K562 (cell line): ENCODE measurements at regions not wholly inside any gene's neighbourhood (a gene's known extent, or its start where the extent isn't known, plus 50 kb on each side); places are given as distances from the start of the nearest gene placed in this dataset.

Experiments used
- ATAC-seq: fragments of 200-7000 bp; cut with Tn5 transposase; 3 replicates; pipeline ENCODE4 v1.9.1; 2020; ENCODE audit warnings: moderate library complexity
- BruUV-seq: library from RNA; stranded (reverse); fragments of 400-500 nt; replicated peaks from 2 replicates; lab custom pipeline; 2021; lab: Mats Ljungman, UMichigan
- CTCF ChIA-PET: fragments of 300-600 bp; formaldehyde crosslinking; extraction: SDS; loops from one replicate; lab custom pipeline; 2021; ENCODE audit warnings: low intra/inter-chr PET ratio; lab: Yijun Ruan, JAX
- POLR2A ChIA-PET: fragments of 300-600, 350-650 bp; sonication (Branson Sonifier 250); formaldehyde crosslinking; extraction: SDS; loops from one replicate; lab custom pipeline; 2021; ENCODE audit warnings: antibody characterized with exemption, inconsistent platforms; lab: Yijun Ruan, JAX
- DNase-seq, 4 experiments: peaks; one replicate each; pipeline versions ENCODE4 v3.0.0 to v3.0.0-alpha.2; 2011 to 2018; ENCODE audit warnings: low spot score in 3 of 4, mixed read lengths in 3 of 4; ENCODE audit errors: extremely low read depth in 1 of 4
- FAIRE-seq: peaks from 2 replicates; lab custom pipeline; 2011; peaks lifted over from hg19 to GRCh38; lab: Jason Lieb, UNC
- H2AFZ ChIP-seq: 2 replicates; pipeline ENCODE4 v1.6.0; 2011; ENCODE audit warnings: low read depth, low read length, control low read depth, inconsistent platforms
- H3K27ac ChIP-seq: fragments of 200-600 bp; 3 replicates; pipeline ENCODE4 v1.8.0; 2011; ENCODE audit warnings: low read depth, mild to moderate bottlenecking, control low read depth, inconsistent platforms, low read length, moderate library complexity, mixed read lengths; ENCODE audit errors: extremely low read depth
- H3K27me3 ChIP-seq, 2 experiments: fragments of 300-600 bp in 1 of 2; 2 replicates in 1 of 2; 3 replicates in 1 of 2; pipeline versions ENCODE4 v1.6.0 to v1.8.0; 2011; ENCODE audit warnings: inconsistent platforms in 2 of 2, low read length in 2 of 2, mild to moderate bottlenecking in 1 of 2, mixed read lengths in 1 of 2, moderate library complexity in 1 of 2; ENCODE audit not compliant: control insufficient read depth in 2 of 2, insufficient read depth in 2 of 2
- H3K36me3 ChIP-seq: fragments of 300-600 bp; 3 replicates; pipeline ENCODE4 v1.8.0; 2011; ENCODE audit warnings: mild to moderate bottlenecking, low read length, inconsistent platforms; ENCODE audit not compliant: control insufficient read depth, insufficient read depth
- H3K4me1 ChIP-seq, 2 experiments: fragments of 200-600 bp in 1 of 2; replicated peaks in 1 of 2; 2 replicates in 1 of 2; 3 replicates in 1 of 2; pipeline versions ENCODE4 v1.5.1 to v1.8.0; 2011; ENCODE audit warnings: inconsistent platforms in 2 of 2, low read length in 2 of 2, mild to moderate bottlenecking in 1 of 2, mixed read lengths in 1 of 2, moderate library complexity in 1 of 2; ENCODE audit not compliant: control insufficient read depth in 2 of 2, insufficient read depth in 2 of 2
- H3K4me2 ChIP-seq: 2 replicates; pipeline ENCODE4 v1.6.1; 2011; ENCODE audit warnings: low read length, control low read depth, inconsistent platforms, mixed read lengths; ENCODE audit not compliant: insufficient read depth
- H3K4me3 ChIP-seq: fragments of 200-600 bp; sonication (generic), shearing (Covaris generic); 2 replicates; pipeline ENCODE4 v1.5.1; 2016; ENCODE audit warnings: control low read depth, inconsistent platforms
- H3K79me2 ChIP-seq: fragments of 200-600 bp; 3 replicates; pipeline ENCODE4 v1.8.0; 2011; ENCODE audit warnings: low read length, inconsistent platforms; ENCODE audit not compliant: control insufficient read depth, insufficient read depth
- H3K9ac ChIP-seq, 2 experiments: 2 replicates each; pipeline versions ENCODE4 v1.6.0 to v1.6.1; 2011; ENCODE audit warnings: low read depth in 2 of 2, low read length in 2 of 2, control low read depth in 1 of 2, inconsistent platforms in 1 of 2, mild to moderate bottlenecking in 1 of 2, mixed read lengths in 1 of 2; ENCODE audit not compliant: insufficient read depth in 1 of 2
- H3K9me1 ChIP-seq: one replicate; pipeline ENCODE4 v1.6.0; 2011; ENCODE audit warnings: inconsistent platforms, mild to moderate bottlenecking, low read length, moderate library complexity; ENCODE audit not compliant: control insufficient read depth, insufficient read depth
- H3K9me3 ChIP-seq: replicated peaks from 2 replicates; pipeline ENCODE4 v1.5.1; 2011; ENCODE audit warnings: low read depth, low read length, inconsistent platforms; ENCODE audit not compliant: control insufficient read depth, insufficient read depth
- H4K20me1 ChIP-seq: replicated peaks from 2 replicates; pipeline ENCODE4 v1.6.1; 2011; ENCODE audit warnings: low read length, inconsistent platforms, mixed read lengths; ENCODE audit not compliant: control insufficient read depth, insufficient read depth
- BCOR ChIP-seq: fragments of 450-650 bp; IDR thresholded peaks from 2 replicates; pipeline ENCODE4 v1.6.1; 2016
- CAMTA2 ChIP-seq: fragments of 250-450 bp; sonication (Bioruptor Pico); conservative IDR thresholded peaks from 2 replicates; pipeline ENCODE4 v1.5.1; 2022
- E4F1 ChIP-seq: fragments of 250-450 bp; sonication (Bioruptor Pico); IDR thresholded peaks from 2 replicates; pipeline ENCODE4 v1.5.0; 2021; ENCODE audit warnings: mild to moderate bottlenecking, borderline replicate concordance
- MTF1 ChIP-seq: fragments of 250-450 bp; sonication (Bioruptor Pico); IDR thresholded peaks from 2 replicates; pipeline ENCODE4 v1.9.0; 2021; ENCODE audit warnings: moderate library complexity, mild to moderate bottlenecking, inconsistent platforms, borderline replicate concordance
- POLR2AphosphoS5 ChIP-seq: IDR thresholded peaks from 2 replicates; pipeline ENCODE4 v1.6.1; 2011; ENCODE audit warnings: mild to moderate bottlenecking, low read depth, low read length, moderate library complexity; ENCODE audit not compliant: control insufficient read depth, insufficient read depth
- RNF2 ChIP-seq: sonication (generic); IDR thresholded peaks from 2 replicates; pipeline ENCODE4 v1.6.1; 2016
- ZBTB11 ChIP-seq, 3 experiments: fragments of 200-800 bp in 1 of 3; fragments of 250-450 bp in 1 of 3; fragments of 450-650 bp in 1 of 3; sonication (Bioruptor Pico) in 1 of 3; sonication (Bioruptor generic) in 1 of 3; formaldehyde crosslinking in 1 of 3; IDR thresholded peaks; 2 replicates each; pipeline versions ENCODE4 v1.6.1 to v1.8.0; 2016 to 2022; ENCODE audit warnings: mild to moderate bottlenecking in 2 of 3, missing genetic modification characterization in 2 of 3, missing compliant biosample characterization in 1 of 3, moderate library complexity in 1 of 3
- ZNF282 ChIP-seq: sonication (generic); formaldehyde crosslinking; IDR thresholded peaks from 2 replicates; pipeline ENCODE4 v1.8.1; 2023; ENCODE audit warnings: missing genetic modification reagents
- ZNF408 ChIP-seq: fragments of 250-450 bp; sonication (Bioruptor Pico); IDR thresholded peaks from 2 replicates; pipeline ENCODE4 v1.4.0; 2020; ENCODE audit warnings: low read depth, mild to moderate bottlenecking, moderate library complexity
- ZNF551 ChIP-seq: fragments of 250-450 bp; sonication (Bioruptor Pico); IDR thresholded peaks from 2 replicates; pipeline ENCODE4 v1.5.0; 2021; ENCODE audit warnings: mild to moderate bottlenecking, moderate library complexity
- ZSCAN29 ChIP-seq: fragments of 450-650 bp; IDR thresholded peaks from 2 replicates; pipeline ENCODE4 v1.6.1; 2017
- ZZZ3 ChIP-seq: fragments of 450-650 bp; IDR thresholded peaks from 2 replicates; pipeline ENCODE4 v1.6.1; 2016; ENCODE audit warnings: antibody characterized with exemption, mild to moderate bottlenecking, moderate library complexity
- WGBS: fragments of 100-300 bp; shearing (Covaris generic); methylation state at CpG from one replicate; pipeline ENCODE4 v1.1.6; 2016; ENCODE audit warnings: low coverage, mixed read lengths; ENCODE audit not compliant: insufficient coverage; ENCODE audit errors: missing lambda C conversion rate; 5-methylcytosine and 5-hydroxymethylcytosine counted together
- in situ Hi-C: fragments of 300-500 bp; cut with MboI; formaldehyde crosslinking; loops from 4 replicates; pipeline ENCODE4 v1.15.0; 2018; ENCODE audit warnings: inconsistent platforms, mixed read lengths
- intact Hi-C: fragments of 100-400 bp; cut with micrococcal nuclease; formaldehyde crosslinking; loops from 2 replicates; pipeline ENCODE4 v1.14.2; 2022

- intact Hi-C loops = no loop called here
- ChIA-PET CTCF (no interaction called here), POLR2A (no interaction called here)
- Histone ChIP-seq H3K27ac (no peak overlapping the region), H3K79me2 (no peaks in the 10 kb centered on the region), H3K9me3 (no peaks in the 10 kb centered on the region), H3K36me3 (no peaks in the 10 kb centered on the region), H3K9ac (no peak overlapping the region), H3K27me3 (no peaks in the 10 kb centered on the region), H3K4me3 (no peak overlapping the region), H2AFZ (no peak overlapping the region), H3K4me2 (no peak overlapping the region), H3K9me1 (no peaks in the 10 kb centered on the region), H4K20me1 (no peaks in the 10 kb centered on the region), H3K4me1 (no peaks in the 10 kb centered on the region)
- BruUV-seq = no TSS peak
- TF ChIP-seq CAMTA2 = no peak
- in situ Hi-C loops = no loop called here
- DNase-seq = no peak
- FAIRE-seq = no peak
- no peak for ATAC-seq
- WGBS = 0% methylated on average over 1 of the region's 1 CpG
These were observed 580.2 kb upstream of the PTPRD start for GRCh38 chr9:11192993-11193392.

- ChIA-PET POLR2A (no interaction called here), CTCF (no interaction called here)
- Histone ChIP-seq H3K9ac (no peak overlapping the region), H4K20me1 (no peaks in the 10 kb centered on the region), H3K4me2 (no peak overlapping the region), H3K79me2 (no peaks in the 10 kb centered on the region), H3K9me3 (no peaks in the 10 kb centered on the region), H3K27ac (no peak overlapping the region), H2AFZ (no peak overlapping the region), H3K9me1 (no peaks in the 10 kb centered on the region), H3K36me3 (no peaks in the 10 kb centered on the region), H3K4me1 (no peaks in the 10 kb centered on the region), H3K4me3 (no peak overlapping the region), H3K27me3 (no peaks in the 10 kb centered on the region)
- no TSS peak for BruUV-seq
- WGBS = 8% methylated on average over 1 of the region's 1 CpG
- in situ Hi-C loops = no loop called here
- ATAC-seq (no peak), DNase-seq (no peak), FAIRE-seq (no peak)
- intact Hi-C loops = no loop called here
- TF ChIP-seq E4F1 (CRISPR knock-in tag) = no peak
- no peak for TF ChIP-seq MTF1 (CRISPR knock-in tag)
- TF ChIP-seq ZSCAN29 = no peak
- TF ChIP-seq ZBTB11 (CRISPR knock-in tag; IDR thresholded peaks at IDR 0.05) = no peak
- TF ChIP-seq RNF2 = no peak
- no peak for TF ChIP-seq ZNF551 (CRISPR knock-in tag)
- no peak for TF ChIP-seq BCOR
- no peak for TF ChIP-seq ZNF282 (CRISPR knock-in tag)
- no peak for TF ChIP-seq ZNF408 (CRISPR knock-in tag)
- no peak for TF ChIP-seq POLR2AphosphoS5
- TF ChIP-seq ZZZ3 = no peak
These were observed 581.4 kb upstream of the PTPRD start for GRCh38 chr9:11194246-11194645.
